Mesenchymal stem cell (in vitro differentiated cells and primary cell): ENCODE measurements at regions not wholly inside any gene's neighbourhood (a gene's known extent, or its start where the extent isn't known, plus 50 kb on each side); places are given as distances from the start of the nearest gene placed in this dataset.

Source experiments
- DNase-seq: peaks from one replicate; pipeline ENCODE4 v3.0.0-alpha.2; 2013
- H2AFZ ChIP-seq: one replicate; pipeline ENCODE4 v1.6.1; 2013; ENCODE audit warnings: low read depth, mild to moderate bottlenecking, control low read depth, inconsistent platforms, low read length, moderate library complexity
- H2AK5ac ChIP-seq: 2 replicates; pipeline ENCODE4 v1.6.1; 2013; ENCODE audit warnings: low read length, moderate library complexity, mild to moderate bottlenecking, inconsistent platforms; ENCODE audit not compliant: severe bottlenecking
- H2BK120ac ChIP-seq: one replicate; pipeline ENCODE4 v1.6.1; 2013; ENCODE audit warnings: low read depth, mild to moderate bottlenecking, inconsistent platforms, low read length, moderate library complexity
- H2BK12ac ChIP-seq, 2 experiments: one replicate each; pipeline ENCODE4 v1.6.1; 2013; ENCODE audit warnings: inconsistent platforms in 2 of 2, low read length in 2 of 2, mild to moderate bottlenecking in 2 of 2, moderate library complexity in 2 of 2, control low read depth in 1 of 2
- H2BK15ac ChIP-seq: one replicate; pipeline ENCODE4 v1.6.1; 2013; ENCODE audit warnings: mild to moderate bottlenecking, low read depth, inconsistent platforms; ENCODE audit not compliant: poor library complexity, severe bottlenecking
- H2BK5ac ChIP-seq: 2 replicates; pipeline ENCODE4 v1.6.1; 2013; ENCODE audit warnings: low read depth, mild to moderate bottlenecking, low read length, control low read depth, inconsistent platforms; ENCODE audit not compliant: poor library complexity, severe bottlenecking
- H3K14ac ChIP-seq, 2 experiments: one replicate each; pipeline ENCODE4 v1.6.1; 2013; ENCODE audit warnings: inconsistent platforms in 2 of 2, low read length in 2 of 2, control low read depth in 1 of 2, mild to moderate bottlenecking in 1 of 2, moderate library complexity in 1 of 2
- H3K18ac ChIP-seq, 2 experiments: one replicate each; pipeline ENCODE4 v1.6.1; 2013; ENCODE audit warnings: inconsistent platforms in 2 of 2, low read length in 2 of 2, control low read depth in 1 of 2, low read depth in 1 of 2, mild to moderate bottlenecking in 1 of 2
- H3K23ac ChIP-seq, 2 experiments: one replicate each; pipeline ENCODE4 v1.6.1; 2013; ENCODE audit warnings: inconsistent platforms in 2 of 2, low read length in 2 of 2, mild to moderate bottlenecking in 2 of 2, moderate library complexity in 2 of 2, control low read depth in 1 of 2
- H3K27ac ChIP-seq: 2 replicates; pipeline ENCODE4 v1.5.1; 2013; ENCODE audit warnings: mild to moderate bottlenecking, moderate library complexity, low read length, control low read depth, inconsistent platforms; ENCODE audit not compliant: poor library complexity, severe bottlenecking
- H3K27me3 ChIP-seq, 2 experiments: 2 replicates each; pipeline versions ENCODE4 v1.6.1 to v1.7.0; 2013; ENCODE audit warnings: low read length in 2 of 2, mild to moderate bottlenecking in 2 of 2, moderate library complexity in 2 of 2, control low read depth in 1 of 2, inconsistent platforms in 1 of 2; ENCODE audit not compliant: control insufficient read depth in 1 of 2, insufficient read depth in 1 of 2
- H3K36me3 ChIP-seq, 2 experiments: 2 replicates each; pipeline versions ENCODE4 v1.6.1 to v1.7.0; 2013; ENCODE audit warnings: low read length in 2 of 2, control low read depth in 1 of 2, inconsistent platforms in 1 of 2, low read depth in 1 of 2, mild to moderate bottlenecking in 1 of 2; ENCODE audit not compliant: insufficient read depth in 2 of 2, control insufficient read depth in 1 of 2
- H3K4ac ChIP-seq, 2 experiments: one replicate each; pipeline ENCODE4 v1.6.1; 2013; ENCODE audit warnings: inconsistent platforms in 2 of 2, low read length in 2 of 2, mild to moderate bottlenecking in 2 of 2, moderate library complexity in 2 of 2, control low read depth in 1 of 2, low read depth in 1 of 2
- H3K4me1 ChIP-seq: 2 replicates; pipeline ENCODE4 v1.6.1; 2013; ENCODE audit warnings: low read depth, low read length, control low read depth; ENCODE audit not compliant: control insufficient read depth, insufficient read depth
- H3K4me2 ChIP-seq: 2 replicates; pipeline ENCODE4 v1.6.1; 2013; ENCODE audit warnings: low read length, mild to moderate bottlenecking, inconsistent platforms; ENCODE audit not compliant: poor library complexity, severe bottlenecking
- H3K4me3 ChIP-seq, 2 experiments: 2 replicates each; pipeline versions ENCODE4 v1.5.1 to v1.7.0; 2013; ENCODE audit warnings: low read length in 2 of 2, mild to moderate bottlenecking in 2 of 2, control low read depth in 1 of 2, low read depth in 1 of 2; ENCODE audit not compliant: insufficient read depth in 1 of 2
- H3K79me1 ChIP-seq: replicated peaks from 2 replicates; pipeline ENCODE4 v1.6.1; 2013; ENCODE audit warnings: mild to moderate bottlenecking, control low read depth, low read length, inconsistent platforms; ENCODE audit not compliant: poor library complexity, severe bottlenecking
- H3K9ac ChIP-seq: 2 replicates; pipeline ENCODE4 v1.7.0; 2013; ENCODE audit warnings: mild to moderate bottlenecking, low read length, moderate library complexity
- H3K9me3 ChIP-seq: 2 replicates; pipeline ENCODE4 v1.7.0; 2013; ENCODE audit warnings: mild to moderate bottlenecking, low read length; ENCODE audit not compliant: control insufficient read depth
- H4K8ac ChIP-seq: one replicate; pipeline ENCODE4 v1.6.1; 2013; ENCODE audit warnings: inconsistent platforms, mild to moderate bottlenecking, low read length, moderate library complexity
- H4K91ac ChIP-seq: one replicate; pipeline ENCODE4 v1.6.1; 2013; ENCODE audit warnings: mild to moderate bottlenecking, low read length, inconsistent platforms
- WGBS: methylation state at CpG from one replicate; pipeline ENCODE4 v1.1.7; 2013; ENCODE audit warnings: mixed read lengths; 5-methylcytosine and 5-hydroxymethylcytosine counted together

DNA sequence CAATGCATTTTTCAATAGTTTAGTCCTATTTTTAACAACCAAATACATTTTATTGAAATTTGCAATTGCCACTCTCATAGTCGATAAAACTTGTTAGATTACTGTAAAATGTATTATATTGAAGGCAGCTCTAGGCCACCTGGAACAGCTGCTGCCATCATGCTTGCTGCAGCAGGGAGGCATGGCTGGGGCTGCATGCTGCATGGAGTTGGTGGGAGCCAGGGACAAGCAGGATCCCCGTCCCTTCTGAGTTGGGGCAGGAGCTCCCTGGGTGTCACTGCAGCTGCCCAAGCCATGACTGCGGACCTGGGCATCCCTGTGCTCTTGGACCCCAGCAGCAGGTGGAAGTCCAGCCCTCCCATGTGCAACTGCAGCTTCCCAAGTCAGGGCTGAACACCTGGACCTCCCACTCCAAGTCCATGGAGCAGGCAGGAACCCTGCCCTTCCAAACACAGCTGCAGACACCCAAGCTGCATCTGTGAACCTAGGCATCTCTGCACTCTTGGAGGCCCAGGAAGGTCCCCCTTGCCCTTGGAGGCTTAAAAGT, 742.0 kb downstream of the ZBBX start:
- Histone ChIP-seq H3K36me3 (no peaks in the 10 kb centered on the region), H4K8ac (no peak overlapping the region), H3K4ac (no peak overlapping the region), H2BK120ac (no peak overlapping the region), H3K27me3 (no peaks in the 10 kb centered on the region), H3K4me1 (peaks cover 4% of the 10 kb centered on the region), H3K18ac (no peak overlapping the region), H3K4me2 (no peak overlapping the region), H2AK5ac (no peak overlapping the region), H3K79me1 (no peaks in the 10 kb centered on the region), H2BK15ac (no peak overlapping the region), H3K9me3 (peaks cover 24% of the 10 kb centered on the region), H3K23ac (no peak overlapping the region), H3K4me3 (no peak overlapping the region), H3K9ac (no peak overlapping the region), H2AFZ (no peak overlapping the region), H3K27ac (no peak overlapping the region), H3K14ac (no peak overlapping the region), H2BK12ac (no peak overlapping the region), H2BK5ac (no peak overlapping the region), H4K91ac (peak overlapping the region; percentile 61)
- no peak for DNase-seq
- 82% methylated on average over 3 of the region's 3 CpGs for WGBS

DNA sequence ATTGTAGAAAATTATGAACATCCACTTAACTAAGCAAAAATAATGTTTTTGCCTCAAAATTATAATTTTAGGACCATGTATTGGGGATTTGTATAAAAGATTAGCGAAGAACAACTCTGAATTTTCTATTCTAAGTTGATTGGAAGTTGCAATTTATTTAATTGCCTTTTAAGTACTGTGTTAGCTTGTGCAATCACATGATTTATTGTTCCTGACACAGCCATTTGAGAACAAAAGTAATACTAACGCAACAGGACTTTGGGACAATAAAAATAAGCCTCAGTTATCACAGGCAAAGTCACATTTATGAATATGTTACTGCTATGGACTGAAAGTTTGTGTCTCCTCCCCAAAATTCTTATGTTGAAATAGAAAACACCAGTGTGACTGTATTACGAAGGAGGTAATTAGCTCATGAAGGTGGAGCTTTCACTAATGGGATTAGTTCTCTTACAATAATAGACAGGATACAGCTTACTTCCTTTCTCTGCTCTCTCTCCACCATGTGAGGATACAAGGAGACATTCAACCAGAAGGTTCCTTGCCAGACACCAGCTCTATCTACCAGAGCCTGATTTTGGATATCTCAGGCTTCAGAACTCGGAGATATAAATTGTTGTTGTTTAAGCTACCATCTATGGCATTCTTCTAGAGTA, 745.9 kb downstream of the ZBBX start:
- Histone ChIP-seq H2AFZ (no peak overlapping the region), H3K4me3 (no peak overlapping the region), H2BK15ac (no peak overlapping the region), H3K27ac (no peak overlapping the region), H3K36me3 (no peaks in the 10 kb centered on the region), H2BK12ac (no peak overlapping the region), H2BK5ac (no peak overlapping the region), H2BK120ac (no peak overlapping the region), H3K23ac (no peak overlapping the region), H4K91ac (no peak overlapping the region), H3K79me1 (no peaks in the 10 kb centered on the region), H3K4ac (no peak overlapping the region), H3K18ac (no peak overlapping the region), H3K4me2 (no peak overlapping the region), H2AK5ac (no peak overlapping the region), H3K9me3 (peaks cover 23% of the 10 kb centered on the region), H3K9ac (no peak overlapping the region), H3K4me1 (peaks cover 4% of the 10 kb centered on the region), H3K27me3 (no peaks in the 10 kb centered on the region), H3K14ac (no peak overlapping the region), H4K8ac (no peak overlapping the region)
- no peak for DNase-seq
- no CpG with 5 or more reads among the region's 4 CpGs for WGBS

- Histone ChIP-seq H3K9ac (no peak overlapping the region), H2BK5ac (no peak overlapping the region), H2BK120ac (no peak overlapping the region)
These were observed 749.9 kb downstream of the ZBBX start for GRCh38 chr3:166630190-166630589.

GRCh38 chr3:166613365-166613764, 766.7 kb downstream of the ZBBX start:
- Histone ChIP-seq H2BK12ac (no peak overlapping the region), H4K91ac (no peak overlapping the region), H2BK15ac (no peak overlapping the region), H3K27ac (no peak overlapping the region), H3K18ac (no peak overlapping the region), H3K4me3 (no peak overlapping the region), H4K8ac (no peak overlapping the region), H3K4me1 (no peaks in the 10 kb centered on the region), H3K36me3 (no peaks in the 10 kb centered on the region), H2BK120ac (no peak overlapping the region), H3K4ac (no peak overlapping the region), H3K4me2 (no peak overlapping the region), H2AK5ac (no peak overlapping the region), H3K27me3 (no peaks in the 10 kb centered on the region), H3K79me1 (no peaks in the 10 kb centered on the region), H3K9me3 (peaks cover 4% of the 10 kb centered on the region), H3K23ac (no peak overlapping the region), H3K9ac (no peak overlapping the region), H2AFZ (no peak overlapping the region), H3K14ac (no peak overlapping the region), H2BK5ac (no peak overlapping the region)
- 88% methylated on average over 1 of the region's 1 CpG for WGBS
- DNase-seq: no peak

More at GRCh38 chr3:166630190-166630589, 749.9 kb downstream of the ZBBX start:
- DNase-seq: no peak
- Histone ChIP-seq H3K14ac (no peak overlapping the region), H3K27ac (no peak overlapping the region), H3K79me1 (no peaks in the 10 kb centered on the region), H2AK5ac (no peak overlapping the region), H2AFZ (no peak overlapping the region), H4K8ac (no peak overlapping the region), H3K4me2 (no peak overlapping the region), H2BK15ac (no peak overlapping the region), H3K4me3 (no peak overlapping the region), H3K4ac (no peak overlapping the region), H3K18ac (no peak overlapping the region), H3K9me3 (peaks cover 8% of the 10 kb centered on the region), H3K23ac (no peak overlapping the region), H3K27me3 (no peaks in the 10 kb centered on the region), H4K91ac (no peak overlapping the region), H3K4me1 (no peaks in the 10 kb centered on the region), H2BK12ac (no peak overlapping the region), H3K36me3 (no peaks in the 10 kb centered on the region)
- 60% methylated on average over 1 of the region's 1 CpG for WGBS
